H1 (cell line): ENCODE measurements at regions not wholly inside any gene's neighbourhood (a gene's known extent, or its start where the extent isn't known, plus 50 kb on each side); places are given as distances from the start of the nearest gene placed in this dataset.

Experiments used
- CTCF ChIA-PET: fragments of 300-600 bp; sonication (Branson Sonifier 250); formaldehyde crosslinking; loops from one replicate; lab custom pipeline; 2021; ENCODE audit not compliant: partially characterized antibody; lab: Charles Lee
- POLR2A ChIA-PET: fragments of 300-600 bp; sonication (Branson Sonifier 250); formaldehyde crosslinking; loops from one replicate; lab custom pipeline; 2021; ENCODE audit warnings: inconsistent platforms; ENCODE audit not compliant: partially characterized antibody; lab: Charles Lee
- DNase-seq, 2 experiments: peaks; one replicate each; pipeline versions ENCODE4 v3.0.0 to v3.0.0-alpha.2; 2010 to 2022; ENCODE audit warnings: low spot score in 2 of 2, low read depth in 1 of 2, mixed read lengths in 1 of 2
- FAIRE-seq: peaks from 2 replicates; lab custom pipeline; 2011; peaks lifted over from hg19 to GRCh38; lab: Jason Lieb, UNC
- H2AFZ ChIP-seq: 2 replicates; pipeline ENCODE4 v1.8.1; 2012; ENCODE audit warnings: low read length, inconsistent platforms
- H2AK5ac ChIP-seq: 2 replicates; pipeline ENCODE4 v1.6.1; 2013; ENCODE audit warnings: low read depth, low read length
- H2BK120ac ChIP-seq: replicated peaks from 2 replicates; pipeline ENCODE3; 2013; ENCODE audit warnings: low read depth, low read length, inconsistent platforms
- H2BK12ac ChIP-seq: 2 replicates; pipeline ENCODE4 v1.6.1; 2013; ENCODE audit warnings: low read depth, low read length
- H2BK15ac ChIP-seq: 2 replicates; pipeline ENCODE4 v1.6.1; 2013; ENCODE audit warnings: low read length
- H2BK20ac ChIP-seq: 2 replicates; pipeline ENCODE4 v1.6.1; 2013; ENCODE audit warnings: low read length
- H2BK5ac ChIP-seq: 2 replicates; pipeline ENCODE4 v1.6.1; 2013; ENCODE audit warnings: low read depth, low read length
- H3K14ac ChIP-seq: 2 replicates; pipeline ENCODE4 v1.6.1; 2013; ENCODE audit warnings: inconsistent platforms; ENCODE audit not compliant: insufficient read length
- H3K18ac ChIP-seq: 2 replicates; pipeline ENCODE4 v1.6.1; 2013; ENCODE audit warnings: low read length; ENCODE audit errors: extremely low read depth
- H3K23ac ChIP-seq: 2 replicates; pipeline ENCODE4 v1.6.1; 2013; ENCODE audit warnings: inconsistent platforms; ENCODE audit not compliant: insufficient read length
- H3K23me2 ChIP-seq: 2 replicates; pipeline ENCODE4 v1.6.1; 2013; ENCODE audit warnings: low read depth, low read length
- H3K27ac ChIP-seq: 2 replicates; pipeline ENCODE4 v1.6.1; 2011; ENCODE audit warnings: low read depth, low read length, inconsistent platforms
- H3K27me3 ChIP-seq, 4 experiments: replicated peaks in 1 of 4; 1 replicate in 1 of 4; 2 replicates in 3 of 4; pipeline versions ENCODE4 v1.6.1 to v1.8.1; 2011 to 2013; ENCODE audit warnings: low read length in 3 of 4, mild to moderate bottlenecking in 3 of 4, inconsistent platforms in 2 of 4, mixed read lengths in 2 of 4, moderate library complexity in 1 of 4; ENCODE audit not compliant: control insufficient read depth in 3 of 4, insufficient read depth in 3 of 4; ENCODE audit errors: extremely low read depth in 1 of 4
- H3K36me3 ChIP-seq, 4 experiments: 2 replicates each; pipeline versions ENCODE4 v1.6.1 to v1.8.1; 2011 to 2013; ENCODE audit warnings: mild to moderate bottlenecking in 4 of 4, low read length in 3 of 4, moderate library complexity in 2 of 4, control low read depth in 1 of 4, inconsistent platforms in 1 of 4; ENCODE audit not compliant: insufficient read depth in 4 of 4, control insufficient read depth in 2 of 4
- H3K4ac ChIP-seq: replicated peaks from 2 replicates; pipeline ENCODE3; 2013; ENCODE audit warnings: low read length, low read depth, mixed read lengths, inconsistent platforms; ENCODE audit not compliant: insufficient read length
- H3K4me1 ChIP-seq, 4 experiments: replicated peaks in 1 of 4; 1 replicate in 1 of 4; 2 replicates in 3 of 4; pipeline versions ENCODE4 v1.6.1 to v1.8.1; 2011 to 2013; ENCODE audit warnings: low read length in 3 of 4, inconsistent platforms in 2 of 4, mixed read lengths in 1 of 4; ENCODE audit not compliant: insufficient read depth in 4 of 4, control insufficient read depth in 3 of 4
- H3K4me2 ChIP-seq, 2 experiments: 2 replicates each; pipeline versions ENCODE4 v1.6.1 to v1.8.1; 2011 to 2013; ENCODE audit warnings: low read depth in 2 of 2, low read length in 2 of 2, control low read depth in 1 of 2, inconsistent platforms in 1 of 2, mild to moderate bottlenecking in 1 of 2; ENCODE audit not compliant: insufficient read depth in 1 of 2
- H3K4me3 ChIP-seq, 4 experiments: fragments of 200-600, 300-600 bp in 1 of 4; sonication (generic), shearing (Covaris generic), sonication (Bioruptor Twin) in 1 of 4; 2 replicates each; pipeline versions ENCODE4 v1.5.1 to v1.8.1; 2011 to 2016; ENCODE audit warnings: low read length in 4 of 4, low read depth in 3 of 4, control low read depth in 2 of 4, inconsistent platforms in 2 of 4, mild to moderate bottlenecking in 2 of 4, mixed read lengths in 1 of 4, moderate library complexity in 1 of 4; ENCODE audit not compliant: insufficient read depth in 2 of 4; ENCODE audit errors: extremely low read depth in 1 of 4
- H3K56ac ChIP-seq: replicated peaks from 2 replicates; pipeline ENCODE3; 2013; ENCODE audit warnings: low read depth, mild to moderate bottlenecking, mixed read lengths, low read length, inconsistent platforms; ENCODE audit not compliant: insufficient read length
- H3K79me1 ChIP-seq: 2 replicates; pipeline ENCODE4 v1.6.1; 2013; ENCODE audit warnings: low read depth, low read length, control low read depth
- H3K79me2 ChIP-seq, 2 experiments: 2 replicates each; pipeline versions ENCODE4 v1.6.1 to v1.8.1; 2012 to 2013; ENCODE audit warnings: low read length in 2 of 2, mild to moderate bottlenecking in 2 of 2, inconsistent platforms in 1 of 2; ENCODE audit not compliant: insufficient read depth in 2 of 2, control insufficient read depth in 1 of 2
- H3K9ac ChIP-seq, 4 experiments: replicated peaks in 1 of 4; 1 replicate in 1 of 4; 2 replicates in 3 of 4; pipeline versions ENCODE4 v1.6.1 to v1.8.1; 2011 to 2013; ENCODE audit warnings: low read depth in 3 of 4, low read length in 3 of 4, control low read depth in 2 of 4, mild to moderate bottlenecking in 2 of 4, moderate library complexity in 2 of 4, inconsistent platforms in 1 of 4; ENCODE audit errors: extremely low read depth in 1 of 4
- H3K9me3 ChIP-seq, 2 experiments: 2 replicates each; pipeline versions ENCODE4 v1.6.1 to v1.8.1; 2012 to 2013; ENCODE audit warnings: mild to moderate bottlenecking in 2 of 2, moderate library complexity in 2 of 2, control low read depth in 1 of 2, inconsistent platforms in 1 of 2, low read depth in 1 of 2, low read length in 1 of 2, mixed read lengths in 1 of 2; ENCODE audit not compliant: insufficient read depth in 2 of 2
- H4K20me1 ChIP-seq, 2 experiments: replicated peaks in 1 of 2; 2 replicates each; pipeline versions ENCODE3 to v1.8.1; 2011 to 2013; ENCODE audit warnings: inconsistent platforms in 2 of 2, low read length in 2 of 2, mild to moderate bottlenecking in 1 of 2; ENCODE audit not compliant: insufficient read depth in 2 of 2, control insufficient read depth in 1 of 2
- H4K5ac ChIP-seq: 2 replicates; pipeline ENCODE4 v1.6.1; 2013; ENCODE audit warnings: low read length, low read depth, mixed read lengths, inconsistent platforms; ENCODE audit not compliant: insufficient read length
- H4K8ac ChIP-seq: 2 replicates; pipeline ENCODE4 v1.8.0; 2013; ENCODE audit warnings: mild to moderate bottlenecking, moderate library complexity, low read length, inconsistent platforms; ENCODE audit not compliant: insufficient read depth; ENCODE audit errors: extremely low read depth
- H4K91ac ChIP-seq: replicated peaks from 2 replicates; pipeline ENCODE3; 2013; ENCODE audit warnings: low read length, mixed read lengths, inconsistent platforms; ENCODE audit not compliant: insufficient read length
- FOSL1 ChIP-seq: IDR thresholded peaks from 2 replicates; pipeline ENCODE4 v1.6.1; 2011; ENCODE audit warnings: mild to moderate bottlenecking, low read depth, low read length, moderate library complexity; ENCODE audit not compliant: insufficient read depth
- GABPA ChIP-seq: IDR thresholded peaks from 2 replicates; pipeline ENCODE4 v1.6.1; 2011; ENCODE audit warnings: mild to moderate bottlenecking, low read length, moderate library complexity, borderline replicate concordance; ENCODE audit not compliant: insufficient read depth
- KDM1A ChIP-seq: fragments of 200-600, 300-600 bp; sonication (generic); IDR thresholded peaks from 2 replicates; pipeline ENCODE4 v1.7.1; 2016; ENCODE audit warnings: mild to moderate bottlenecking, low read length, borderline replicate concordance
- RFX5 ChIP-seq: IDR thresholded peaks from 2 replicates; pipeline ENCODE4 v1.6.1; 2011; ENCODE audit warnings: low read depth, low read length, improper control_type of control experiment, borderline replicate concordance
- RXRA ChIP-seq: IDR thresholded peaks from 2 replicates; pipeline ENCODE4 v1.6.1; 2011; ENCODE audit warnings: low read depth, mild to moderate bottlenecking, low read length, moderate library complexity; ENCODE audit not compliant: insufficient read depth
- SIN3A ChIP-seq, 2 experiments: IDR thresholded peaks in 1 of 2; conservative IDR thresholded peaks in 1 of 2; 2 replicates each; pipeline ENCODE4 v1.6.1; 2011 to 2012; ENCODE audit warnings: low read length in 2 of 2, improper control_type of control experiment in 1 of 2, low read depth in 1 of 2, mild to moderate bottlenecking in 1 of 2
- SIRT6 ChIP-seq: IDR thresholded peaks from one replicate; pipeline ENCODE4 v1.7.1; 2012; ENCODE audit warnings: low read length, inconsistent platforms
- YY1 ChIP-seq: IDR thresholded peaks from 2 replicates; pipeline ENCODE4 v1.6.1; 2011; ENCODE audit warnings: low read depth, mild to moderate bottlenecking, low read length
- ZNF274 ChIP-seq: IDR thresholded peaks from 2 replicates; pipeline ENCODE4 v1.7.0; 2012; ENCODE audit warnings: low read length, borderline replicate concordance; ENCODE audit errors: extremely low read depth
- WGBS, 2 experiments: shearing (Covaris generic) in 1 of 2; methylation state at CpG; one replicate each; pipeline versions ENCODE4 v1.1.6 to v1.1.7; 2013 to 2015; ENCODE audit warnings: low lambda C conversion rate in 2 of 2, mixed read lengths in 2 of 2, inconsistent platforms in 1 of 2, low coverage in 1 of 2, missing lambda C conversion rate in 1 of 2; ENCODE audit not compliant: insufficient replicate concordance in 2 of 2, insufficient coverage in 1 of 2, insufficient read length in 1 of 2; ENCODE audit errors: extremely low coverage in 1 of 2, missing lambda C conversion rate in 1 of 2; 5-methylcytosine and 5-hydroxymethylcytosine counted together

- peak overlapping the region; percentile 9 to 53; a peak in 3 of 4 replicates for H3K4me2 ChIP-seq
Observed at GRCh38 chr2:66691031-66691965, 256.4 kb downstream of the MEIS1 start.

More at GRCh38 chr2:66691031-66691965, 256.4 kb downstream of the MEIS1 start:
- no peak for DNase-seq
- H3K56ac ChIP-seq = no peak overlapping the region
- no peak overlapping the region for H2AK5ac ChIP-seq
- H3K9ac ChIP-seq = no peak overlapping the region
- H3K79me2 ChIP-seq = no peaks in the 10 kb centered on the region
- H2BK120ac ChIP-seq = no peak overlapping the region
- H3K4me3 ChIP-seq = peak overlapping the region in 1 of 4 experiments; percentile 44; a peak in 2 of 8 replicates
- H2AFZ ChIP-seq = no peak overlapping the region
- H3K36me3 ChIP-seq = no peaks in the 10 kb centered on the region
- no peak overlapping the region for H4K8ac ChIP-seq
- H3K23me2 ChIP-seq = no peaks in the 10 kb centered on the region
- no peaks in the 10 kb centered on the region for H3K79me1 ChIP-seq
- no peak overlapping the region for H3K4ac ChIP-seq
- no peaks in the 10 kb centered on the region for H3K27me3 ChIP-seq
- 18% methylated on average over 10 of the region's 10 CpGs; no CpG with 5 or more reads in 1 of the 2 experiments for WGBS, 2 experiments
- POLR2A ChIA-PET = no interaction called here
- peak; percentile 60 for FAIRE-seq
- H3K9me3 ChIP-seq = no peaks in the 10 kb centered on the region
- H3K27ac ChIP-seq = no peak overlapping the region
- no peak overlapping the region for H2BK12ac ChIP-seq
- H3K4me1 ChIP-seq = peaks cover 0 to 29% (median 9%) of the 10 kb centered on the region in 4 experiments; a peak in 5 of 7 replicates
- CTCF ChIA-PET = interaction anchor here (0.5 to 1.1 kb wide), 3 partner anchors 135 to 863 kb away, joined by 3 read pairs; no protein-coding TSS in a partner anchor
- no peaks in the 10 kb centered on the region for H4K20me1 ChIP-seq
- H4K5ac ChIP-seq = peak overlapping the region; percentile 35
- H3K14ac ChIP-seq = no peak overlapping the region
- no peak overlapping the region for H3K18ac ChIP-seq
- no peak overlapping the region for H2BK5ac ChIP-seq
- no peak for TF ChIP-seq ZNF274
- no peak for TF ChIP-seq SIRT6
- TF ChIP-seq SIN3A (conservative IDR thresholded peaks at IDR 0.05 in 1 of 2, IDR thresholded peaks at IDR 0.05 in 1 of 2; ENCODE audit: low read depth in 1 of 2, low read length in 2 of 2) = no peak
- no peak for TF ChIP-seq RFX5
- no peak for TF ChIP-seq GABPA
- TF ChIP-seq YY1 = no peak
- TF ChIP-seq KDM1A = no peak
- TF ChIP-seq FOSL1 = no peak
- no peak for TF ChIP-seq RXRA
- no peak overlapping the region for H2BK20ac ChIP-seq
- H4K91ac ChIP-seq = no peak overlapping the region
- no peak overlapping the region for H3K23ac ChIP-seq
- no peak overlapping the region for H2BK15ac ChIP-seq
